Tibial nerve (tissue), 4 donors: ENCODE measurements at regions not wholly inside any gene's neighbourhood (a gene's known extent, or its start where the extent isn't known, plus 50 kb on each side); places are given as distances from the start of the nearest gene placed in this dataset.

ENCODE experiments used
- DNase-seq, 2 donors: peaks; one replicate each; pipeline ENCODE4 v3.0.0-alpha.2; 2019; ENCODE audit warnings: low spot score in 2 of 2
- H3K27ac ChIP-seq, 4 donors: fragments of 200-600 bp; sonication (generic) in 3 of 4; one replicate each; pipeline ENCODE4 v1.5.1; 2017 to 2019; ENCODE audit warnings: mild to moderate bottlenecking in 1 of 4
- H3K27me3 ChIP-seq, 2 donors: fragments of 200-600 bp; sonication (generic) in 1 of 2; one replicate each; pipeline versions ENCODE4 v1.5.1 to v1.6.0; 2017 to 2019
- H3K36me3 ChIP-seq, 3 donors: fragments of 200-600 bp; sonication (generic); one replicate each; pipeline ENCODE4 v1.5.1; 2018 to 2019
- H3K4me1 ChIP-seq, 4 donors: fragments of 200-600 bp; sonication (generic) in 3 of 4; one replicate each; pipeline ENCODE4 v1.5.1; 2017 to 2019
- H3K4me3 ChIP-seq, 4 donors: fragments of 200-600 bp; sonication (generic) in 3 of 4; one replicate each; pipeline ENCODE4 v1.5.1; 2017 to 2019; ENCODE audit warnings: mild to moderate bottlenecking in 1 of 4, moderate library complexity in 1 of 4
- H3K9me3 ChIP-seq, 4 donors: fragments of 200-600 bp; sonication (generic) in 3 of 4; one replicate each; pipeline ENCODE4 v1.5.1; 2017 to 2019
- CTCF ChIP-seq, 5 experiments: fragments of 200-600 bp in 3 of 5; fragments of 450-650 bp in 2 of 5; sonication (generic) in 3 of 5; IDR thresholded peaks; one replicate each; pipeline ENCODE4 v1.5.1; 2016 to 2019; ENCODE audit warnings: antibody characterized with exemption in 5 of 5, mild to moderate bottlenecking in 3 of 5, moderate library complexity in 2 of 5
- EP300 ChIP-seq, 2 donors: sonication (generic); formaldehyde crosslinking; IDR thresholded peaks; one replicate each; pipeline ENCODE4 v1.6.1; 2017; ENCODE audit warnings: antibody characterized with exemption in 2 of 2, mild to moderate bottlenecking in 1 of 2
- POLR2A ChIP-seq, 2 donors: fragments of 450-650 bp; IDR thresholded peaks; one replicate each; pipeline ENCODE4 v1.6.1; 2017; ENCODE audit warnings: antibody characterized with exemption in 2 of 2, mild to moderate bottlenecking in 2 of 2, moderate library complexity in 2 of 2
- WGBS, 2 donors: methylation state at CpG; one replicate each; pipeline ENCODE4 v1.1.5; 2018; 5-methylcytosine and 5-hydroxymethylcytosine counted together

DNA sequence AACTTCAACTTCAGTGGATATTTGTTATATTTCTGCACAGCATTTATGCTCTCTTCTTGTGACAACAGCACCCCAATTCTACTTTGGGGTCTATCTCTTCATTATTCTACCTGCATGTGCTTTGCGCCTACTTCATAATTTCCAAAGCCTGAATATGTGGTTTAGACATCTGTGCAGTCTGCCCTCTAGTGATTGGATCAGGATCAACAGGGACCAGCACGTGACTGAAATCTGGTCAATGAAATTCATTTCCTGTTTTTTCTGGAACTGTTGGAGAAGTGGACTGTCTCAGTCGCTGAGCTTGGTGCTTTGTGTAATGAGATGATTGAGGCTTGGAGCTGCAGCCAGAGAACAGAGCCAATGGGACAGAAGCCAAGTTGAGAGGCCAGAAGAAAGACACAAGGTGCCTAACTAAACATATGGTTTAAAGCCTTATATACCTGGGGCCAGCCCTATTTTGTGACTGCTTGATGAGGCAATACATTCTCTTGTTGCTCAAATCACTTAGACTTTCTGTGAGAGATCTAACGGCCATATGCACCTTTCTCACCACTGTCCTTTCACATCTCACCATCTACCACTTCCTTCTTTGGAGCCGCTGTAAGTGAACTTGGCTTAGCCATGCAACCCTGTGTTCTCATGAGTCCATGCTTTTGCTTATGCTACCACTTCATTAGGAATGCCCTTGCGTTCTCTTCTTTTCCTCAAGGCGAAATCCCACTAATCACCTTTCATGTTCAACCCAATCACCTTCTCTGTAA, 68.8 kb upstream of the PPP2R2B start:
- H3K27ac ChIP-seq = no peak overlapping the region
- DNase-seq = no peak
- 66 to 67% methylated on average over 7 of the region's 7 CpGs for WGBS, 2 donors
- no peaks in the 10 kb centered on the region for H3K9me3 ChIP-seq
- peaks cover 0 to 8% (median 0%) of the 10 kb centered on the region in 4 donors for H3K4me1 ChIP-seq
- H3K4me3 ChIP-seq = no peak overlapping the region
- no peaks in the 10 kb centered on the region for H3K27me3 ChIP-seq
- TF ChIP-seq POLR2A (IDR thresholded peaks at IDR 0.05) (no peak), CTCF (IDR thresholded peaks at IDR 0.05) (no peak), EP300 (IDR thresholded peaks at IDR 0.05) (no peak)
- H3K36me3 ChIP-seq = no peaks in the 10 kb centered on the region

DNA sequence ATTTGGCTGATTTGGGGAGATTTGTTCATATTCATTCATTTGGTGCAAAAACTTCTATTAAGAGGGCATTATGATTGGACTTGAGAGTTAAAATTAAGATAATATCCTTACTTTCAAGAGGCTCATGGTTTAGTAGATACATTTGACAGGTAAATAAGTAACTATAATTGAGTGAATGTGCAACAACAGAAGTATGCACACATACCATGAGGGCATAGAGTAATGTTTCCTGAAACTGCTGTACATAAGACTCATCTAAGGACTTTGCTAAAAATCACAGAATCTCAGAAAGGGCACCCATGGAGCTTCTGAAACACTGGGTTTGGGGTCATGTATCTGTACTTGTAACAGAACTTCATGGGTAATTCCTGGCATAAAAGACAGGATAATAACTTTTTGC, 70.1 kb upstream of the PPP2R2B start:
- DNase-seq = no peak
- Histone ChIP-seq H3K27me3 (no peaks in the 10 kb centered on the region), H3K36me3 (no peaks in the 10 kb centered on the region), H3K27ac (no peak overlapping the region), H3K4me3 (no peak overlapping the region), H3K9me3 (no peaks in the 10 kb centered on the region), H3K4me1 (peaks cover 0 to 8% (median 0%) of the 10 kb centered on the region in 4 donors)
- TF ChIP-seq EP300 (IDR thresholded peaks at IDR 0.05) = no peak
- TF ChIP-seq POLR2A (IDR thresholded peaks at IDR 0.05) = no peak
- no peak for TF ChIP-seq CTCF (IDR thresholded peaks at IDR 0.05)

DNA sequence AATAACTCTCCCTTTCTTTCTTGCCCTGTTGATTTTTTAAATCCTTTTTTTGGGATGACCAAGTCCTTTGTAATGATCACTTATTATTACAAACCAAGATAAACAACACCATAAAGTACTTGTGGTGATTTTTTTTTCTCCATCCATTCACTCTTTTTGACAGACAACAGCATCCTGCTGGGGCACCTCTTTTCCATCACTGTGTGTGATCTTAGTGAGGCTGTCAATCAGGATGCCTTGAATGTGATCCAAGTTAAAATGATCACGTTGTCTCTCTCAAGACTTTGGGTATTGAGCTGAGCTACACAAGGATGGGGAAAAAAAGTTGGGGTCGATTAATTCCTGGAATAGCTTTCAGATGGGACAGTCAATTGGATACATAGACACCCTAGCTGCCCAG, 73.6 kb upstream of the PPP2R2B start:
- H3K27ac ChIP-seq = no peak overlapping the region
- H3K9me3 ChIP-seq = no peaks in the 10 kb centered on the region
- TF ChIP-seq CTCF (IDR thresholded peaks at IDR 0.05) = no peak
- no peak for TF ChIP-seq EP300 (IDR thresholded peaks at IDR 0.05)
- TF ChIP-seq POLR2A (IDR thresholded peaks at IDR 0.05) = no peak
- no peaks in the 10 kb centered on the region for H3K27me3 ChIP-seq
- no peak for DNase-seq
- no peaks in the 10 kb centered on the region for H3K36me3 ChIP-seq
- WGBS, 2 donors = 46 to 49% methylated on average over 2 of the region's 2 CpGs
- no peaks in the 10 kb centered on the region for H3K4me1 ChIP-seq
- no peak overlapping the region for H3K4me3 ChIP-seq

- Histone ChIP-seq H3K9me3 (no peaks in the 10 kb centered on the region), H3K36me3 (no peaks in the 10 kb centered on the region), H3K4me3 (no peak overlapping the region), H3K27me3 (no peaks in the 10 kb centered on the region), H3K27ac (no peak overlapping the region), H3K4me1 (no peaks in the 10 kb centered on the region)
- TF ChIP-seq POLR2A (IDR thresholded peaks at IDR 0.05) (no peak), CTCF (IDR thresholded peaks at IDR 0.05) (no peak)
- WGBS, 2 donors = 95 to 97% methylated on average over 1 of the region's 1 CpG
- DNase-seq = no peak
These were observed 77.7 kb upstream of the PPP2R2B start for GRCh38 chr5:146956217-146956616.

DNA sequence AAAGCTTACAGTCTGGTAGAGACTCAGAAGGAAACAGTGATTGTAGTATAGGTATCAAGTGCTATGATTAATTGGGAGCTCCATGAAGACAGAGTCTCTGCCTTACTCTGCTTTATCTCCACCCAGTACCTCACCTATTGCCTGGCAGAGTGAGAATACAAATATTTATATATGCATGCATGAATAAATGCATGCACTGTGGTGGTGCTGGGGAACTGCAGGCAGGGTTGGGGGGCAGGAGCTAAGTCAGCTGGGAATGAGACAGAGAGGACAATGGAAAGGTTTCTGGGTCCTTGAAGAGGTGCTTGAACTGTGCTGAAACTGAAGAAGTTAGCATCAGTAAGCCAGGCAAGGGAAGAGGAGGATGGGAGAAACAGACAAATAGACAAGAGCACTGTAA, 80.8 kb upstream of the PPP2R2B start:
- Histone ChIP-seq H3K4me1 (peaks cover 0 to 8% (median 5%) of the 10 kb centered on the region in 4 donors), H3K36me3 (no peaks in the 10 kb centered on the region), H3K9me3 (no peaks in the 10 kb centered on the region), H3K27ac (no peak overlapping the region), H3K4me3 (no peak overlapping the region), H3K27me3 (no peaks in the 10 kb centered on the region)
- DNase-seq = no peak
- no peak for TF ChIP-seq CTCF (IDR thresholded peaks at IDR 0.05)
- TF ChIP-seq POLR2A (IDR thresholded peaks at IDR 0.05) = no peak
- TF ChIP-seq EP300 (IDR thresholded peaks at IDR 0.05) = no peak
